ENCODE measurements at regions not wholly inside any gene's neighbourhood (a gene's known extent, or its start where the extent isn't known, plus 50 kb on each side); places are given as distances from the start of the nearest gene placed in this dataset.

DNA sequence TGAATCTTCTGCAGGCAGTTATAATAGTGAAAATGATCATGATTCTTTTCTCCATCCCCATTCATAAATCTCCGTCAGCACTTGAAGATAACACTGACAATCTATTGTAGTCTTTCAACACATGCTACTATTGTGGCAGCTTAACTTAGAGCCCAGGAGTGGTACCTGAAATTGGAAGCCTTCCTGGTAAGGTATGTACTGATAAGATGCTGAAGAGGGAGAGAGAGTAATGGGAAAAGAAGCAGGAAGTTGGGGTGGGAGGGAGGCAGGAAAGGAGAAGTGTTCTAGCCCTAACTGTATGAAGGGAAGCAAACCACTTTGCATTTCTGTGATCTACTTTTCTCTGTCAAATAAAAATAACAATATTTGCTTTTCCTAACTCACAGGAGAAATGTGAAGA, 197.4 kb upstream of the RORA start:
- TF ChIP-seq POLR2A (IDR thresholded peaks at IDR 0.05) (no peak), CTCF (IDR thresholded peaks at IDR 0.05) (no peak)
